ENCODE measurements at regions not wholly inside any gene's neighbourhood (a gene's known extent, or its start where the extent isn't known, plus 50 kb on each side); places are given as distances from the start of the nearest gene placed in this dataset.
"Not testable (repeated sequence)": the region's sequence is repeated elsewhere in the genome, so short reads cannot be mapped to it uniquely, and the experiment has no call there.

DNA sequence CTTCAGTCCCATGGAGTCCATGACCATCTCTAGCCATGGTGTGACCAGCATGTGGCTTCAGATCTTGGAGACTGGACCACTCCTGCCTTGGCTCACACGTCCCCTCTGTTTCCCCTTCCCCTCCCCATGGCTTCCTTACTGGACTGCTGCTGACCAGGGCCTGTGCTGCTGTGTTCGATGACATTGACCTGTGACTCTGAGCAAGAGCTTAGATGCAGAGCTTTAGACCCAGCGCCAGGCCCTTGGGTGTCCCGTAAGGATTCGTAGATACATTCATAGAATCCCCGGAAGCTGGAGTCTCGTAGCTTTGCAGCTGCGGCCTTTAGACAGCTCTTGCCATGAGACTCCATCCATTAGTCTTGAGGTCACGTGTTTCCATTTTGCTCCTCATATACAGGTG, 96.3 kb downstream of the NPIPB11 start:
- not testable (repeated sequence) for DNase-seq

DNA sequence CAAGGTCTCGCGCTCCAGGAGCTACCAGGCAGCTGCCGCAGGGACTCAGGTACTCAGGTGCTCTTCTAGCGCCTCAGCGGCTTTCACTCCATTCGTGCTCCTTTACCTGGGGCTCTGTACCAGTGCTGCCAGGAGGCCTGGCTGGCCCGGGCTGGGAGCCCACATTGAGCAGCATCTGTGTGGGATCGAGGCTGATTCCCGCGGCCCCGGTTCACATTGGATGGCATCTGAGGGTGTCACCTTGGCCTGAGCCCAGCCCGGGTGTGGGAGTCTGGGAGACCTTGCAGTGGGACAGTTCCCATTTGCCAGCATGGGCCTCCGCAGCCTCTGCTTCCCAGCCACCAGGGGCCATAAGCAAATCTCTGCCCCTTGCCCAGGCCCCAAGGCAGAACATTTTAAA, 96.9 kb downstream of the NPIPB11 start:
- not testable (repeated sequence) for DNase-seq

DNA sequence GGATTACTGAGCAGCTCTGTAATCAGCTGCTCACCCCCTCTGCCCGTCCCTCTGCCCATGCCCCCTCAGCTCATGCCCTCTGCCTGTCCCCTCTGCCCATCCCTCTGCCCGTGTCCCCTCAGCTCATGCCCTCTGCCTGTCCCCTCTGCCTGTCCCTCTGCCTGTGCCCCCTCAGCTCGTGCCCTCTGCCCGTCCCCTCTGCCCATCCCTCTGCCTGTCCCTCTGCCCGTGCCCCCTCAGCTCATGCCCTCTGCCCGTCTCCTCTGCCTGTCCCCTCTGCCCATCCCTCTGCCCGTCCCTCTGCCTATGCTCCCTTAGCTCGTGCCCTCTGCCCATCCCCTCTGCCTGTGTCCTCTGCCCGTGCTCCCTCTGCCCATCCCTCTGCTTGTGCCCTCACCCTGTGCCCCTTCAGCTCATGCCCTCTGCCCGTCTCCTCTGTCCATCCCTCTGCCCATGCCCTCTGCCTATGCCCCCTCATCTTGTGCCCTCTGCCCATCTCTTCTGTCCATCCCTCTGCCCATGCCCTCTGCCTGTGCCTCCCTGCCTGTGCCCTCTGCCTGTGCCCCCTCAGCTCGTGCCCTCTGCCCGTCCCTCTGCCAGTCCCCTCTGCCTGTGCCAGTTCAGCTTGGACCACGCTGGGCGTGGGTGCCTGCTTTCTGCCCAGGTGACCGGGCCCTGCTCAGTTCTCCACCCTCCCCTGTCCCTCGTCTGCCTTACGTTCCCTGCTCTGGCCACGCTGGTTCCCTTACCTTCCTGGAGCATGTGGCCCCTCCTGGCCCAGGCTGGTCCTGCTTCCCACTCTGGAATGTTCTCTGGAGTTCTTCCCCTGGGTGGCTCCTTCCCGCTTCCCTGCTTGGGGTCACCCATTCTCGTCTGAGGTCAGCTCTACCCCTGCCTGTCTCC, 97.6 kb downstream of the NPIPB11 start:
- no peak for DNase-seq

DNA sequence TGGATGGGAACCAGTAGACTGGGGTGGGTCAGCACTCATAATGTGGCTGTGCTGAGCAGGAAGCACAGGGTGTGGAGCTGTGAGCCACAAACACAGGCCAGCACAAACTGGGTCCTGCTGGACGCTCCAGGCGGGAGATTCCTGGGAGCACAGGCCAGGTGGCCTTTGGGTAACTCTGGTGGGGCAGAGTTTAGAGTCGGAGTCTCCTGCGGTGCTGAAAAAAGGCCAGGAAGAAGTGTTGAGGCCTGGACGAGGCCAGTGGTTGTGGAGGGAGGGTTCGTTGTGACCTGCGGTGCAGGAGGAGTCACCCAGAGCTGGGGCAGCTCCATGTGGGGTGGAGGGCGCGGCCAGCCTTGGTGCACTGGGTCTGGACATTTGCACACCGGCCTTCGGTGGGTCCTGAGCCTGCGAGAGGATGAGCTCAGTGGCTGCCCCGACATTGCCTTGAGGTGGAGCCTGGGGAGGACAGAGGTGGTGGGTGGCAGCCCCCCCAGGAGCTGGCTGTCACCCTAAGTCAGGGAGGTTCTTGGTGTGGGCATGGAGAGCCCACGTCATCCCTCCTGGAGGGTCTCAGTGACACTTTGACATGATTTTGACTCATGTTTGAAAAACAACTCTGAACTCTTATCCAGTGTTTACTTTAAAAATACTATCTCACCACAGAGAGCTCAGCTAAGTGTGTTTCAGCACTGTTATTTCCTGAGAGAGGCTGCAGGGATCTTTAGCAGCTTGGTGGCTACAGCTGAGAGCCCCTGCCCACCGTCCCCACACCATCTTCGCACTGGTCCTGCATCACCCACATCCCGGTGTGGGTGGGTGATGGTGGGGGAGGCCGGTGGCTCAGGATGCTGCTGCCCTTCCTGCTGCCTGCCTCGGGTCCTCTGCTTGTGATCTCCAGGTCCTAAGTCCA, 98.7 kb downstream of the NPIPB11 start:
- no peak for DNase-seq

DNA sequence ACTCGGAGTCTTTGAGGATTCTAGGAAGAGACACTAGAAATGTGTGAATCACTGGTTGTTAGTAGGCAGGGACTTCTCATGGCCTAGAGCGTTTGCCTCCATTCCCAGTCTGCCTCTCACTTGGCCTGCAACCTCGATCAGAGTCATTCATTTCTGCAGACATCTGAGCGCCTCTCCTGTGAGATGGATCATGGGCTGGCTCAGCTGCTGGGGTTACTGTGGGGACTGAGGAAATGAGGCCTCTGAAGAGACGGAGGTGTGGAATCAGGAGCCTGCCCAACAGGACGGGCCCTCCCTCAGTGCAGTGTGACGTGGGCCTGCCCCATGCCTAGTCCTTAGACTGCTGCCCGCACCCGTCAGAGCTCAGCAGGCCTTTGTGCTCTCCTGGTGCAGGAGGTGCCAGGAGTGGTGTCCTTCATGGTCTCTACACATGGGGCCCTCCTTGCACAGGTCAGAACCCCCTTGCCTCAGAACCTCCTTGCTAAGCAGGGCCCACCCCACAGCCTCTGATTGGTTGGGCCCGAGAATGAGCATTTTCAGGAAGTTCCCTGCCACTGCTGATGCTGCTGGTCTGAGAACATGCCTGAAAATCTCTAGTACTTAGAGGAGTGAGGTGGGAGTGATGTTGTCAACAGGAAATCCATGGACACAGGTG, 99.4 kb downstream of the NPIPB11 start:
- DNase-seq: no peak

DNA sequence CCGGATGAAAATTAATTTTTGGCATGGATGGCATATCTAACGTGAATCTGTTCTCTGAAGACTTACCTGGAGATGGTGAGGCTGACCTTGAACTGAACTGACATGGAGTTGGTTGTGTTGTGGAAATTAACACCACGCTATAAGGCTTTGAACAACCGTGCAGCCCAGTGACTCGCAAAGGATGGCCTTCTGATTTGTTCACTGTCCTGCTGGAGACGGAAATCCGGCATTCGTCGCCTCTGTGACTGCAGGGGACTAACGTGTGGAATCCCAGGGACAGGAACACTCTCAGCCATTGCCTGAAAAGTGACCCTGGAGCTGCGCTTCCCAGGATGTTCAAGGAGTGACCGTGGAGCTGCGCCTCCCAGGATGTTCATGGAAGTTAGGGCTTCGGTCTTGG, 100.3 kb downstream of the NPIPB11 start:
- DNase-seq: no peak

DNA sequence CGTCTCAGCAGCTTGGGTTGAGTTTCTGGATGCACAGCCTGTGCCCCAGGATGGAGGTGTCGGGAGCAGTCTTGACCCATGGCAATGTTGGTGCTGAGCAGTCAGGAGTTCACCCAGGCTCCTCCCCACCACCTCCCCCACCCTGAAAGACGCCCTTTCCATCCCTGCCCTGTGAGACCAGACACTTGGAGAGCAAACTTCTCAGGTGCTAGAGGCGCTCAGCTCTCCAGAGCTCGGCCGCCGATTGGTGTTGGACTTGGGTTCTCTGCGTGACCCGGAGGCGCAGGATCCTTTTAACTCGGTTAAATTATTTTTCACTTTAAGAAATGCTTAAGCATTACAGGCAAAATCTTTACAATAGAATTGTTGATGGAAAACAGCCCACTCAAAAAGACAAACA, 101.5 kb downstream of the NPIPB11 start:
- not testable (repeated sequence) for DNase-seq

DNA sequence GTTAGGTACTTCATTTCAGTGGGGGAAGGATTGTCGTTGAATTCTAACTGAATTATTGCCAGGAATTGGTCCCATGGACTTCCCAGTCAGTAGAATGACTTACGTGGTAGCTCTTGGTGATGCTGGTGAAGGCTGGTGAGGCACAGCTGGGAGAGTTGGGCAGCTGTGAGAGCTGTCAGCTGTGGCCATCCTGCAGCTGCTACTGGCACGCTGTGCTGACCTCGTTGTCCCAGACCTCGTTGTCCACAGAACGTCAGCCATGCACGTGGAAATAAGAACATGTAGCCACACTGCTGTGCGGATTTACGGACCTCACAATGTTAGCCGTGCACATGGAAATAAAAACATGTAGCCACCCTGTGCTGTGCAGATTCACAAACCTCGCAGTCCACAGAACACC, 102.3 kb downstream of the NPIPB11 start:
- no peak for DNase-seq

DNA sequence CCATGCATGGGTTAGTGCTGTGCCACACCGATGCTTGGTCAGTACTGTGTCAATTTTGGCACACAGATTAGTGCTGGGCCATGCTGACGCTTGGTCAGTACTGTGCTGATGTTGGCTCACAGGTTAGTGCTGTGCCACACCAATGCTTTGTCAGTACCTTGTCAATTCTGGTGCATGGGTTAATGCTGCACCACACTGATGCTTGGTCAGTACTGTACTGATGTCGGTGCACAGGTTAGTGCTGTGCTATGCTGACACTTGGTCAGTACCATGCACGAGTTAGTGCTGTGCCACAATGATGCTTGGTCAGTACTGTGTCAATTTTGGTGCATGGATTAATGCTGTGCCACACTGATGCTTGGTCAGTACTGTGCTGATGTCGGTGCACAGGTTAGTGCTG, 103.0 kb downstream of the NPIPB11 start:
- DNase-seq: no peak

DNA sequence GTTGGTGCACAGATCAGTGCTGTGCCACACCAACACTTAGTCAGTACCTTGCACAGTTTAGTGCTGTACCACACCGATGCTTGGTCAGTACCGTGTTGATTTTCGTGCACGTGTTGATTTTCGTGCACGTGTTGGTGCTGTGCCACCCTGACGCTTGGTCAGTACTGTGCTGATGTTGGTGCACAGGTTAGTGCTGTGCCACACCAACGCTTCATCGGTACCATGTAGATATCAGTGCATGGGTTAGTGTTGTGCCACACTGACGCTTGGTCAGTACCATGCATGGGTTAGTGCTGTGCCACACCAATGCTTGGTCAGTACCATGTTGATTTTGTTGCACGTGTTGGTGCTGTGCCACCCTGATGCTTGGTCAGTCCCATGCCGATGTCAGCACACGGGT, 103.5 kb downstream of the NPIPB11 start:
- DNase-seq: no peak

DNA sequence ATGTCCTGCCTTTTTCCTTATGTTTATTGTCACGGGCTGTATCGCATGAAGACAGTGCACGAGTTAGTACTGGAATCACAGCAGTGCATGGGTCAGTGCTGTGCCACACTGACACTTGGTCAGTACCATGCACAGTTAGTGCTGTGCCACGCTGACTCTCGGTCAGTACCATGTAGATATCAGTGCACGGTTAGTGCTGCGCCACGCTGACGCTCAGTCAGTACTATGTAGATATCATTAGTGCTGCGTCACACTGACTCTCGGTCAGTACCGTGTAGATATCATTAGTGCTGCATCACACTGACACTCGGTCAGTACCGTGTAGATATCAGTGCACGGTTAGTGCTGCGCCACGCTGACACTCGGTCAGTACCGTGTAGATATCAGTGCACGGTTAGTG, 104.1 kb downstream of the NPIPB11 start:
- not testable (repeated sequence) for DNase-seq

DNA sequence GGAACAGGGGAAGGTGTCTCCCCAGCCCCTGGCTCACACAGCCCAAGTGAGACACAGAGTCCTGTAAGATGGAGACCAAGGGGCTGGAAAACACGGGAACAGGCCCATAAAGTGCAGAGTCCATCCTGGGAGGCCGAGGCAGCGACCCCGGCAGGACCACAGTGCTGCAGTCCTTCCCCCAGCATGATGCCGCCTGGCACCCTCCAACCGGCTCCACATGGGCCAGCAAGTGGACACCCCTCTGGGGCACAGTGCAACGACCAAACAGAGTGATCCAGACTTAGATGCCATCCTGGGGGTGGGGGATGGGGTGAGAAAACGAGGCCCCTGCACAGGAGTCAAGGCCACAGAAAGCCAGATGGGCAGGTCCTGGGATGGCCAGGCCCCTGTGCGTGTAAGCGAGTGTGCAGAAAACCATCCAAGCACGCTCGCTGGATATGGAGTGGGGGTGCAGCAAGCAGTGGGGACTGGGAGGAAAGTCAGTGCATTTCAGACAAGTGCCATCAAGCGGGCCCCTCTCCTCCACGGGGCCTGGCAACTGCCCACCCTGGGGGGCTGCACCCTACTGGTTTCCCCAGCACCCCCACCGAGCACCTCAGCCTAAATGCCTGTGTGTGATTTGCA, 104.7 kb downstream of the NPIPB11 start:
- DNase-seq: not testable (repeated sequence)

DNA sequence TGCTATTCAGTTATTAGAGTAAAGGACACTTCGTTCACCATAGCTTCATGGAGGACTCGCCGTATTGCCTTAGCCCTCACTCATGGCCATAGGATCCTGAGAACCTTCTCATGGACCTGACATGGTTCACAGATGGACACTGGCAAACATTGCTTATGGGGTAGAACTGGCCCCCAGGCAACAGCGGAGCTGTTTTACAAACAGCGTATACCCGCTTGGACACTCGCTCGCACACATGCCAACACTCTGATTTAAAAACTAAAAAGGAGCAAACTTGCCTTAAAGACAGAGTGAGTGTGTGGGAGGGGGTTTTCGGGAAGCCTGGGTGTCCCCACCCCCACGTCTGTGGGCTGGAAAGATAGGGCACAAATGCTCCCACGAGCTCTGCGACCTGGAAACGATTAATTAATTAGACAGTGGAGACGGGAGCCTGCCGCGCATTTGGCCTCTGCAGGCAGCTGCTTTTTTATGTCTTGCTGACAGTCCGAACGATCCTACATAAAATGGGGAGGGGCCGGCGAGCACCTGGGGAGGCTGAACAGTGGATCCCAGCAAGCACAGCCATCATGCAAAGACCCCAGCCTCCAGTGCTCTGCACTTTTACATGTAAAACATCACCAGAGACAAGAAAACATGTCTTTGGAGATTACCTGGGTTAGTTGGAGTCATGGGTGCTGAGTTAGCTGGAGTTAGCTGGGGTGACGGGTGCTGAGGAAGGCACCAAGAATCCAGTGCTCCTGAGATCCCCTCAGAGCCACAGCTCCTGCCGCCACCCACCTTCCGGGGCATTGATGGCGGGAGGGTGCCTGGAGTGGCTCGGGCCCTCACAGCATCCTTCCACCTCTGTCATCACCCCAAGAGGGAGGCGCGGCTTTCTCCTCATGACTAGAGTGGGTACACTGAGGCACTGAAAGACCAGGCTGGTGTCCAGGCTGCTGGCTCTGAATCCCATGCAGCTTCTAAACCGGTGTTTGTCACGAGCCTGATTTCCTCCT, 105.7 kb downstream of the NPIPB11 start:
- not testable (repeated sequence) for DNase-seq

DNA sequence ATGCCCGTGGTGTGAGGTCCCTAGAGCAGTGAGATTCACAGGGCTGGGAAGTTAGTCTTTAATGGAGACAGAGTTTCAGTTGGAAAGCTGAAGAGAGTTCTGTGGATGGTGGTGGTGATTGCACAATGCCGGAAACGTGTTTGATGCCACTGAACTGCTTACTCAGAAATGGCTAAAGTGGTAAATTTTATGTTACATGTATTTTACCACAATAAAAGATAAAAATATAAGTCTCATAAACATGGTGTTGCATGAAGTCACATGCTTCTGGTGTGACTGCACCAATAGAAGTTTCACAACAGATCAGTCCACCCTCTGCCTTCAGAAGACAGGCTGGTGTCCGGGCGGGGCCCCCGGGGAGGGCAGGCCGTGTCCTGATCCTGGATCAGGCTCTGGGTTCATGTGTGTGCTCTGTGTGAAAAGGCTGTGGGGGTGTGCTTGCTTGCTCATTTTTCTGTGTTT, 106.5 kb downstream of the NPIPB11 start:
- DNase-seq: not testable (repeated sequence)

DNA sequence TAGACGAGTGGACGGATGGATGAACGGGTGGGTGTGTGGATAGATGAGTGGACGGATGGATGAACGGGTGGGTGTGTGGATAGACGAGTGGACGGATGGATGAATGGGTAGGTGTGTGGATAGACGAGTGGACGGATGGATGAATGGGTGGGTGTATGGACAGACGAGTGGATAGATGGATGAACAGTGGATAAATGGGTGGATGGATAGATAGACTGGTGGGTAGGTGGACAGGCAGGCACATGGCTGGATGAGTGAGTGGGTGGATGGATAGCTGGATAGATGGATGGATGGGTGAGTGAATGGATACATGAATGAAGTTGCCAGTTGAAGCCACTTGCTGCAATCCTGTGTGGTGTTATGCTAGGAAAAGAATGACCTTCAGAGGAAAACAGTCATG, 107.5 kb downstream of the NPIPB11 start:
- DNase-seq: not testable (repeated sequence)

DNA sequence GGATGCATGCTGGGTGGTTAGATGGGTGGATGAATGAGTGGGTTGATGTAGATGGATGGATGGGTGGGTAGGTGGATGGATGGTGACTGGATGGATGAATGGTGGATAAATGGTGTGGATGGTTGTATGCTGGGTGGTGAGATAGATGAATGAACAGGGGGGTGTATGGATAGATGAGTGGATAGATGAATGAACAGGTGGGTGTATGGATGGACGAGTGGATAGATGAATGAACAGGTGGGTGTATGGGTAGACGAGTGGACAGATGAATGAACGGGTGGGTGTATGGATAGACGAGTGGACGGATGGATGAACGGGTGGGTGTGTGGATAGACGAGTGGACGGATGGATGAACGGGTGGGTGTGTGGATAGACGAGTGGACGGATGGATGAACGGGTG, 108.2 kb downstream of the NPIPB11 start:
- not testable (repeated sequence) for DNase-seq

DNA sequence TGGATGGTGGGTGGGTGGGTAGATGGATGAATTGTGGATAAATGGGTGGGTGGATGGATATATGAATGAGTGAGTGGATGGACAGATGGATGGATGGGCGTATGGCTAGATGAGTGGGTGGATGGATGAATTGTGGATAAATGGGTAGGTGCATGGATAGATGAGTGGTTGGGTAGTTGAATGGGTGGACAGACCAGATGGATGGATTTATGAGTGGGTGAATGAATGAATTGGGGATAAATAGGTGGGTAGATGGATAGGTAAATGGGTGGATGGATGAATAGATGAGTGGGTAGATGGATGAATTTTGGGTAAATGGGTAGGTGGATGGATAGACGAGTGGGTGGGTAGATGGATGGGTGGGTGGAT, 108.7 kb downstream of the NPIPB11 start:
- not testable (repeated sequence) for DNase-seq

DNA sequence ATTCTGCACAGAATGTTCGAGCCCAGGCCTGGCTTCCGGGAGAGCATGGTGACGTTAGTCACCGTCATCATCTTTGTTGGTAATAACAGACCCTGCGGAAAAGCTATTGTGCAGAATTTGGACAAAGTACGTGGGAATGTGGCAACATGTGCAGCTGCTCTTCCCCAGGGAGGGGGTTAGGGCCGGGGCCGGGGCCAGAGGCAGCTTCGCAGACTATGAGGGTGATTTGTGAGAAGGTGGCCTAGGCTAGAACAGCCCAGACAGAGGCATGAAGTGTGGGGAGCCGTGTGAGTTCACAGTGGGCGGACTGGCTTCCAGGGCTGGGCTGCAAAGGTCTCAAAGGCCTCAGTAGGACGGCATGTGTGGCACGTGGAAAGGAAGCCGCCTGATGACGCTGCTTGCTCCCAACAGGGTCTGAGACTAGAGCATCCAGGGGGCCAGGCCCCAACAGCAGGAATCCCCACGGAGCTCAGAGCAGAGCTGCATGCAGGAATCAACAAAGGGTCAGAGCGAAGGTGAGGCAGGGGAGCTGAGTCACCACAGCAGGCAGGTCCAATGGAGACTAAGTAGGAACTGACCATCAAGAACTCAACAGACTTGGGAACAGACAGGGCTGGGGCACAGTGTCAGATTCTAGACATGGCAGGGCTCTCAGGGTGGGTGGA, 109.2 kb downstream of the NPIPB11 start:
- not testable (repeated sequence) for DNase-seq

DNA sequence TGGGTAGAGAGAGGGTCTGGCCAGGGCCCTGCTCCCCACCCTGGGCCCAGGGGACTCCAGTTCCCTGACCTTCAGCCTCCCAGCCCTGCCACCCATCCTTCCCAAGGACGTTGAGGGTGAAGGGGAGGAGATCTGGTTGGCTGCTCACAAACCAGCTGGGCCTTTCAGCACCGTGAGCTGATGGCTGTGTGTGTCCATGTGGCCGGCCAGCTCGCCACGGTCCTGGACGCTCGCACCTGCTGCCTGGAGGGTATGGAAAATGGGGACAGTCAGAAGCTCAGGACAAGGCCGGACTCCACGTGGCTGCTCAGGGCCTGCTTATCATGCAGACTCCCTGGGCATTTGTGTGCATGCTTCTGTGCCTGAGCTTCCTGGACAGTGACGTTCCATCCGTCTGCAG, 110.3 kb downstream of the NPIPB11 start:
- not testable (repeated sequence) for DNase-seq

DNA sequence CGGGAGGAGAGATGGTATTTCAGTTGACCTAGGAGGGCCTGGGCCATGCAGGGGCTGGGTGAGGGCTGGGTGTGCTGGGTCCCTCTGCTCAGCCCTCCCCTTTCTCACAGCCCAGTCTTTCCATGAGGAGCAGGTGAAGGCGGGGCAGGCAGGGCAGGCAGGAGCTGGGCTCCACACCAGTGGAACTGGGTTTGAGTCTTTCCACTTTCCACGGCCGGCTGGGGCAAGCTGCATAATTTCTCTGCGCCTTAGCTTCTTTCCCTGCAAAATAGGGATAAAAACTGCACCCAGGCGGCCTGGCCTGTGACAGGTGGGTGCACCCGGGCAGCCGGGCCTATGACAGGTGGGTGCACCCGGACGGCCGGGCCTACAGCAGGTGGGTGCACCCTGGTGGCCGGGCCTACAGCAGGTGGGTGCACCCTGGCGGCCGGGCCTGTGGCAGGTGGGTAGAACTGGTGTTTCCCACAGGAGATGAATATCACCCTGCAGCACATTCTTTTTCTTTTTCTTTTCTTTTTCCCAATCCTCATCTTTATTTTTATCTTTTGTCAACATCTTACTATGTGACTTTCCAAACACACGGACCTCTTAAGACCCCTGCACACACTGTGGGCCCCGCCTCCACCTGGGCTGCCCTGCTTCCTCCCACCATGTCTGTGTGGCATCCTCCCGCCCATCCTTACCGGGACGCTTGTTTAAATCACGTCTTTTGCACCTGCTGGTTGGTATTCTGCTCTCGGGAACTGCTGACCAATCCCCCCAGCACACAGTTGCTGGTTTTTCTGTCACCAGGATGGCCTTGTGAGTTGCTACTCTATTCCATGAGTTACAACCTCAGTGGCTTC, 111.3 kb downstream of the NPIPB11 start:
- not testable (repeated sequence) for DNase-seq
